Lower lobe of right lung (tissue), 2 donors: ENCODE measurements at regions not wholly inside any gene's neighbourhood (a gene's known extent, or its start where the extent isn't known, plus 50 kb on each side); places are given as distances from the start of the nearest gene placed in this dataset.
A peak's percentile ranks its signal among the peaks of the same experiment; 100 is the strongest.

Experiments used
- ATAC-seq, 2 donors: fragments of 200-7000 bp; cut with Tn5 transposase; one replicate each; pipeline ENCODE4 v1.9.1; 2020 to 2022; ENCODE audit warnings: mild to moderate bottlenecking in 2 of 2, moderate library complexity in 2 of 2
- DNase-seq: peaks from one replicate; pipeline ENCODE4 v3.0.0-alpha.2; 2020
- H3K27ac ChIP-seq: fragments of 200-600 bp; one replicate; pipeline ENCODE4 v1.8.0; 2022
- H3K27me3 ChIP-seq: fragments of 200-600 bp; one replicate; pipeline ENCODE4 v1.8.0; 2022; ENCODE audit warnings: low read depth
- H3K36me3 ChIP-seq: fragments of 200-600 bp; one replicate; pipeline ENCODE4 v1.8.0; 2022; ENCODE audit warnings: mild to moderate bottlenecking
- H3K4me1 ChIP-seq: fragments of 200-600 bp; one replicate; pipeline ENCODE4 v1.8.0; 2022
- H3K4me3 ChIP-seq: fragments of 200-600 bp; one replicate; pipeline ENCODE4 v1.8.0; 2022; ENCODE audit warnings: mild to moderate bottlenecking
- H3K9me3 ChIP-seq: fragments of 200-600 bp; one replicate; pipeline ENCODE4 v1.8.0; 2022
- CTCF ChIP-seq: fragments of 200-600 bp; IDR thresholded peaks from one replicate; pipeline ENCODE4 v1.8.0; 2022; ENCODE audit warnings: antibody characterized with exemption, mild to moderate bottlenecking
- intact Hi-C: fragments of 100-400 bp; cut with DNase I; formaldehyde crosslinking; loops from one replicate; pipeline ENCODE4 v1.11.0; 2022
- donor health status: DM: no; HTN: yes; CAD: no; lungs with severe emphysema.

- intact Hi-C loops, result no loop called here
- H3K4me3 ChIP-seq, result no peak overlapping the region
- ATAC-seq (no peak), DNase-seq (no peak)
- no peaks in the 10 kb centered on the region for H3K4me1 ChIP-seq
- no peaks in the 10 kb centered on the region for H3K27me3 ChIP-seq
- H3K36me3 ChIP-seq, result no peaks in the 10 kb centered on the region
- peaks cover 13% of the 10 kb centered on the region for H3K9me3 ChIP-seq
- TF ChIP-seq CTCF, result no peak
- H3K27ac ChIP-seq, result no peak overlapping the region
Observed at GRCh38 chr15:31893780-31894179, 136.5 kb upstream of the CHRNA7 start.

- DNase-seq (no peak), ATAC-seq (no peak)
- H3K27me3 ChIP-seq, result no peaks in the 10 kb centered on the region
- no peak overlapping the region for H3K27ac ChIP-seq
- peaks cover 13% of the 10 kb centered on the region for H3K9me3 ChIP-seq
- no peak for TF ChIP-seq CTCF
- intact Hi-C loops, result no loop called here
- no peaks in the 10 kb centered on the region for H3K4me1 ChIP-seq
- H3K4me3 ChIP-seq, result no peak overlapping the region
- no peaks in the 10 kb centered on the region for H3K36me3 ChIP-seq
Observed at GRCh38 chr15:31897746-31898145, 132.6 kb upstream of the CHRNA7 start.

DNA sequence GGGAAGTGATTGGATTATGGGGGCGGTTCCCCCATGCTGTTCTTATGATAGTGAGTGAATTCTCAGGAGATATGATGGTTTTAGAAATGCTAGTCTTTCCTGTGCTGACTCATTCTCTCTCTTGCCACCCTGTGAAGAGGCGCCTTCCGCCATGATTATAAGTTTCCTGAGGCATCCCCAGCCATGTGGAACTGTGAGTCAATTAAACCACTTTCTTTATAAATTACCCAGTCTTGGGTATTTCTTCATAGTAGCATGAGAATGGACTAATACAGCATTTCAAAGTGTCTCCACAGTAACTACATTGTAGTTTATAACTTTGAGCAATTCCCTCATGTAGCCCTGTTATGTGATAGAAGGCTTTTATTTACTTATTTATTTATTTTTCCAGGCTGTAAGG is 128.8 kb upstream of the CHRNA7 start:
- H3K27ac ChIP-seq, result no peak overlapping the region
- DNase-seq (no peak), ATAC-seq (no peak)
- H3K9me3 ChIP-seq, result peaks cover 13% of the 10 kb centered on the region
- TF ChIP-seq CTCF, result no peak
- no peaks in the 10 kb centered on the region for H3K4me1 ChIP-seq
- H3K4me3 ChIP-seq, result no peak overlapping the region
- intact Hi-C loops, result no loop called here
- H3K36me3 ChIP-seq, result no peaks in the 10 kb centered on the region
- no peaks in the 10 kb centered on the region for H3K27me3 ChIP-seq

DNA sequence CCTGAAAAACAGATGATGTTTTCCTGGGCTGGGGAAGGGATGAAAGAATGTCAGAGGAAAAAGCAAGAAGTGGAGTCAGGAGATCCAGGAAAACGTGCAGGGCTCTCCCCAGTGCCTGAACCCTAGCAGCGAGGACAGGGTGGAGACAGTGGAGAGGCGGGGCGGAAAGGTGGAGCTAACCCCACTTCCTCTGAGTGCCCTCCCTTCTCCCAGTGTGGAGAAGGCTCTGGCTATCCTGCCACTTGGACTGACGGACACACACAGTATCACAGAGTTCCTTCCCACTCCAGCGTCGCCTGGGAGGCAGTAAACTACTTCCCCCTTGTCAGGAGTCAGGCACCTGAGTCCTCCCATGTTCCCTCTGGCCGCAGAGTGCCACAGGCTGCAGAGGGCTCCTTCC is 125.3 kb upstream of the CHRNA7 start:
- intact Hi-C loops, result no loop called here
- H3K27me3 ChIP-seq, result no peaks in the 10 kb centered on the region
- ATAC-seq (peak; percentile 64 to 71), DNase-seq (no peak)
- no peak overlapping the region for H3K27ac ChIP-seq
- TF ChIP-seq CTCF, result no peak
- H3K4me3 ChIP-seq, result no peak overlapping the region
- no peaks in the 10 kb centered on the region for H3K9me3 ChIP-seq
- H3K4me1 ChIP-seq, result no peaks in the 10 kb centered on the region
- H3K36me3 ChIP-seq, result no peaks in the 10 kb centered on the region

DNA sequence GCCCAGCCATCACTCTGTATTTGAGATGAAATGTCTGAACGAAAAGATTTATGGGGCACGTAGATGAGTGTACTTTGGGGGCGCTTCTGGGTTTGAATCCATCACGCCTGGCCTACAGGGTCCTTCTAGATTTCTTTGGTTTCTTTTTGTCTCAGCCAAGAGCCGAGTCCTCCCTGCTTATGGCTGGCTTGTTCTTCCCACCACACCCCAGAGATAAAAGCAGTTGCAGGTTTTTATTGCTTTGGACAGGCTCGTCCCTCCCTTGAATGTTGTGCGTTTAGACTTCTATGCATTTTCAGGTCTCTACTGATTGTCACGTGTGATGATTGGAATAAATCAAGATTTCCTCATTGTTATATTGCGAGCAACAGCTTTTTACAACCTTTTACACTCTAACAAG is 104.8 kb upstream of the CHRNA7 start:
- TF ChIP-seq CTCF, result no peak
- ATAC-seq (no peak), DNase-seq (no peak)
- no peaks in the 10 kb centered on the region for H3K9me3 ChIP-seq
- no peak overlapping the region for H3K27ac ChIP-seq
- intact Hi-C loops, result no loop called here
- no peaks in the 10 kb centered on the region for H3K36me3 ChIP-seq
- no peaks in the 10 kb centered on the region for H3K4me1 ChIP-seq
- no peak overlapping the region for H3K4me3 ChIP-seq
- peaks cover 3% of the 10 kb centered on the region for H3K27me3 ChIP-seq

DNA sequence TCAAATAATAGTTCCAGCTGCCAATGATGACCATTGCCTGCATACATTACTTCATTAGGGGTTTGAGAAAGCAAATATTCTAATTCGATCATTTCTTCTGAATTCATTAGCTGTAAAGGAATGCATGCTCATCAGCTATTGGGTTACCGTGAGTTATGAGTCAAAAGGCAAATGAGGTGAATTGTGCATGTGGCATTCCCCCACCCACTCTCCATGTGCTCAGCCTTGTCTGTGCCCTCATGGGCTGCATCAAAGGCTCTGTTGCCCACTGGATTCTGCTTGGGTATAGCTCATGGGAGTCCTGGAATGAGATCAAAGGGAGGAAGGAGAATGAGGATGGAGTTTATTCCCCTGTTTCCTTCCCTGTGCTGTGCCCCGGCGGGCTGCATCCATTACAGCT is 99.3 kb upstream of the CHRNA7 start:
- DNase-seq, result no peak
- intact Hi-C loops, result no loop called here
- no peak for TF ChIP-seq CTCF
- Histone ChIP-seq H3K36me3 (no peaks in the 10 kb centered on the region), H3K9me3 (no peaks in the 10 kb centered on the region), H3K4me3 (no peak overlapping the region), H3K27ac (no peak overlapping the region), H3K27me3 (peaks cover 6% of the 10 kb centered on the region), H3K4me1 (no peaks in the 10 kb centered on the region)
- ATAC-seq, result no peak
